CD4-positive, alpha-beta T cell treated with Interleukin-1 beta for 1 hour (primary cell): ENCODE measurements at regions not wholly inside any gene's neighbourhood (a gene's known extent, or its start where the extent isn't known, plus 50 kb on each side); places are given as distances from the start of the nearest gene placed in this dataset.

ENCODE experiments used
- DNase-seq, 2 donors: peaks; one replicate each; pipeline ENCODE4 v3.0.0-alpha.2; 2020 to 2022

- no peak for DNase-seq
Observed at GRCh38 chr6:74145931-74146330, 449.9 kb downstream of the CD109 start.

GRCh38 chr6:74137911-74138310 lies 441.9 kb downstream of the CD109 start:
- no peak for DNase-seq

GRCh38 chr6:74134327-74134726 lies 438.3 kb downstream of the CD109 start:
- no peak for DNase-seq

- no peak for DNase-seq
Observed at GRCh38 chr6:74133073-74133472, 437.1 kb downstream of the CD109 start.

- no peak for DNase-seq
Observed at GRCh38 chr6:74130641-74131040, 434.6 kb downstream of the CD109 start.

- DNase-seq: no peak
Observed at GRCh38 chr6:74128536-74128935, 432.5 kb downstream of the CD109 start.

- no peak for DNase-seq
Observed at GRCh38 chr6:74117113-74117512, 421.1 kb downstream of the CD109 start.

- DNase-seq: no peak
Observed at GRCh38 chr6:74115674-74116073, 419.7 kb downstream of the CD109 start.

GRCh38 chr6:74114428-74114827 lies 418.4 kb downstream of the CD109 start:
- DNase-seq: no peak

- no peak for DNase-seq
Observed at GRCh38 chr6:74113901-74114300, 417.9 kb downstream of the CD109 start.

- DNase-seq: no peak
Observed at GRCh38 chr6:74103417-74103816, 407.4 kb downstream of the CD109 start.

GRCh38 chr6:74100719-74101287 lies 404.8 kb downstream of the CD109 start:
- DNase-seq: no peak

GRCh38 chr6:74096329-74096728 lies 400.3 kb downstream of the CD109 start:
- DNase-seq: no peak

GRCh38 chr6:74093361-74093760 lies 397.4 kb downstream of the CD109 start:
- no peak for DNase-seq

- no peak for DNase-seq
Observed at GRCh38 chr6:74091794-74092157, 395.8 kb downstream of the CD109 start.

- peak in 1 of 2 donors; percentile 11 for DNase-seq
Observed at GRCh38 chr6:74091136-74091793, 395.3 kb downstream of the CD109 start.

- DNase-seq: no peak
Observed at GRCh38 chr6:74087899-74088298, 391.9 kb downstream of the CD109 start.

GRCh38 chr6:74075896-74076295 lies 379.9 kb downstream of the CD109 start:
- DNase-seq: no peak

GRCh38 chr6:74075323-74075722 lies 379.3 kb downstream of the CD109 start:
- DNase-seq: no peak

GRCh38 chr6:74074645-74075044 lies 378.6 kb downstream of the CD109 start:
- no peak for DNase-seq

- no peak for DNase-seq
Observed at GRCh38 chr6:74073999-74074398, 378.0 kb downstream of the CD109 start.

GRCh38 chr6:74073429-74073828 lies 377.4 kb downstream of the CD109 start:
- no peak for DNase-seq

GRCh38 chr6:74071214-74071613 lies 375.2 kb downstream of the CD109 start:
- DNase-seq: no peak

GRCh38 chr6:74070711-74071110 lies 374.7 kb downstream of the CD109 start:
- DNase-seq: no peak

GRCh38 chr6:74070091-74070490 lies 374.1 kb downstream of the CD109 start:
- no peak for DNase-seq
